HEK293 (cell line): ENCODE measurements at regions not wholly inside any gene's neighbourhood (a gene's known extent, or its start where the extent isn't known, plus 50 kb on each side); places are given as distances from the start of the nearest gene placed in this dataset.

Experiments used
- CTCF ChIA-PET: fragments of 350-600 bp; formaldehyde crosslinking; extraction: SDS; loops from one replicate; lab custom pipeline; 2021; ENCODE audit warnings: antibody characterized with exemption; lab: Yijun Ruan, JAX
- POLR2A ChIA-PET: fragments of 300-600 bp; formaldehyde crosslinking; extraction: SDS; loops from one replicate; lab custom pipeline; 2020; ENCODE audit warnings: antibody characterized with exemption, inconsistent platforms; lab: Yijun Ruan, JAX
- H3K27ac ChIP-seq: fragments of 200-500 bp; sonication (Bioruptor generic); 2 replicates; pipeline ENCODE4 v1.5.1; 2014; ENCODE audit warnings: low read depth, low read length, control low read depth, inconsistent platforms; ENCODE audit errors: extremely low read depth
- H3K36me3 ChIP-seq, 2 experiments: fragments of 200-500 bp in 1 of 2; sonication (Bioruptor generic) in 1 of 2; 1 replicate in 1 of 2; 2 replicates in 1 of 2; pipeline ENCODE4 v1.5.1; 2014 to 2017; ENCODE audit warnings: inconsistent platforms in 2 of 2, low read length in 2 of 2; ENCODE audit not compliant: control insufficient read depth in 2 of 2, insufficient read depth in 1 of 2
- H3K4me1 ChIP-seq: fragments of 200-500 bp; sonication (Bioruptor generic); 2 replicates; pipeline ENCODE4 v1.5.1; 2014; ENCODE audit warnings: mild to moderate bottlenecking, low read length, inconsistent platforms; ENCODE audit not compliant: control insufficient read depth, insufficient read depth
- H3K4me3 ChIP-seq: 2 replicates; pipeline ENCODE4 v1.5.1; 2011; ENCODE audit warnings: low read depth, mild to moderate bottlenecking, control low read depth, low read length, moderate library complexity
- H3K9me3 ChIP-seq: fragments of 200-500 bp; sonication (Bioruptor generic); 2 replicates; pipeline ENCODE4 v1.5.1; 2014; ENCODE audit warnings: low read depth, low read length, inconsistent platforms; ENCODE audit not compliant: control insufficient read depth, insufficient read depth
- ATF2 ChIP-seq: fragments of 450-650 bp; formaldehyde crosslinking; IDR thresholded peaks from 2 replicates; pipeline ENCODE4 v1.5.1; 2016; ENCODE audit warnings: missing biosample characterization, missing genetic modification characterization, low read depth
- EGR2 ChIP-seq: fragments of 450-650 bp; formaldehyde crosslinking; IDR thresholded peaks from 2 replicates; pipeline ENCODE4 v1.5.1; 2016; ENCODE audit warnings: low read depth, missing biosample characterization, missing genetic modification characterization
- GFI1B ChIP-seq: fragments of 450-650 bp; formaldehyde crosslinking; IDR thresholded peaks from 2 replicates; pipeline ENCODE4 v1.5.1; 2016; ENCODE audit warnings: missing biosample characterization, missing genetic modification characterization
- KLF16 ChIP-seq: fragments of 450-650 bp; formaldehyde crosslinking; IDR thresholded peaks from 2 replicates; pipeline ENCODE4 v1.5.1; 2017; ENCODE audit warnings: missing biosample characterization, missing genetic modification characterization
- MEIS1 ChIP-seq: sonication (generic); formaldehyde crosslinking; IDR thresholded peaks from 2 replicates; pipeline ENCODE4 v1.8.1; 2022; ENCODE audit warnings: missing genetic modification reagents, mild to moderate bottlenecking, borderline replicate concordance
- MZF1 ChIP-seq: fragments of 450-650 bp; formaldehyde crosslinking; IDR thresholded peaks from 2 replicates; pipeline ENCODE4 v1.5.1; 2017; ENCODE audit warnings: missing biosample characterization, missing genetic modification characterization, borderline replicate concordance
- PRDM1 ChIP-seq: fragments of 450-650 bp; formaldehyde crosslinking; IDR thresholded peaks from 2 replicates; pipeline ENCODE4; 2016; ENCODE audit warnings: missing biosample characterization, missing genetic modification characterization
- ZBTB11 ChIP-seq: fragments of 450-650 bp; formaldehyde crosslinking; conservative IDR thresholded peaks from 2 replicates; pipeline ENCODE4 v1.5.1; 2016; ENCODE audit warnings: low read depth, missing biosample characterization, missing genetic modification characterization
- ZBTB17 ChIP-seq: fragments of 450-650 bp; formaldehyde crosslinking; IDR thresholded peaks from 2 replicates; pipeline ENCODE4 v1.5.1; 2016; ENCODE audit warnings: missing biosample characterization, missing genetic modification characterization
- ZFP3 ChIP-seq: fragments of 450-650 bp; formaldehyde crosslinking; IDR thresholded peaks from 2 replicates; pipeline ENCODE4 v1.5.1; 2016; ENCODE audit warnings: low read depth, missing biosample characterization, missing genetic modification characterization
- ZFP41 ChIP-seq: fragments of 450-650 bp; formaldehyde crosslinking; IDR thresholded peaks from 2 replicates; pipeline ENCODE4 v1.5.1; 2016; ENCODE audit warnings: missing biosample characterization, missing genetic modification characterization, borderline replicate concordance
- ZNF155 ChIP-seq: fragments of 450-650 bp; formaldehyde crosslinking; IDR thresholded peaks from 2 replicates; pipeline ENCODE4 v1.5.1; 2016; ENCODE audit warnings: missing biosample characterization, missing genetic modification characterization
- ZNF175 ChIP-seq: fragments of 450-650 bp; formaldehyde crosslinking; IDR thresholded peaks from 2 replicates; pipeline ENCODE4 v1.5.1; 2016; ENCODE audit warnings: missing biosample characterization, missing genetic modification characterization
- ZNF184 ChIP-seq: fragments of 450-650 bp; IDR thresholded peaks from 2 replicates; pipeline ENCODE4 v1.5.1; 2018; ENCODE audit warnings: missing biosample characterization, mild to moderate bottlenecking, missing genetic modification characterization
- ZNF19 ChIP-seq: fragments of 450-650 bp; formaldehyde crosslinking; IDR thresholded peaks from 2 replicates; pipeline ENCODE4; 2016; ENCODE audit warnings: missing biosample characterization, missing genetic modification characterization, low read depth
- ZNF311 ChIP-seq: fragments of 450-650 bp; formaldehyde crosslinking; IDR thresholded peaks from 2 replicates; pipeline ENCODE4 v1.5.1; 2017; ENCODE audit warnings: missing biosample characterization, missing genetic modification characterization, borderline replicate concordance
- ZNF37A ChIP-seq: fragments of 450-650 bp; IDR thresholded peaks from 2 replicates; pipeline ENCODE4 v1.5.1; 2018; ENCODE audit warnings: missing biosample characterization, missing genetic modification characterization
- ZNF549 ChIP-seq: fragments of 450-650 bp; IDR thresholded peaks from 2 replicates; pipeline ENCODE4 v1.5.1; 2018; ENCODE audit warnings: missing biosample characterization, missing genetic modification characterization, mild to moderate bottlenecking, inconsistent platforms, moderate library complexity
- ZNF629 ChIP-seq: fragments of 450-650 bp; formaldehyde crosslinking; IDR thresholded peaks from 2 replicates; pipeline ENCODE4 v1.5.1; 2017; ENCODE audit warnings: missing biosample characterization, missing genetic modification characterization
- ZNF670 ChIP-seq: fragments of 450-650 bp; formaldehyde crosslinking; IDR thresholded peaks from 2 replicates; pipeline ENCODE4 v1.5.1; 2016; ENCODE audit warnings: missing biosample characterization, missing genetic modification characterization, low read depth
- ZNF776 ChIP-seq: fragments of 450-650 bp; formaldehyde crosslinking; IDR thresholded peaks from 2 replicates; pipeline ENCODE4 v1.5.0; 2017; ENCODE audit warnings: missing biosample characterization, missing genetic modification characterization, borderline replicate concordance
- ZNF777 ChIP-seq: fragments of 450-650 bp; formaldehyde crosslinking; IDR thresholded peaks from 2 replicates; pipeline ENCODE4 v1.5.1; 2017; ENCODE audit warnings: missing biosample characterization, missing genetic modification characterization, borderline replicate concordance
- ZNF792 ChIP-seq: fragments of 450-650 bp; formaldehyde crosslinking; IDR thresholded peaks from 2 replicates; pipeline ENCODE4 v1.5.1; 2016; ENCODE audit warnings: missing biosample characterization, missing genetic modification characterization
- ZSCAN16 ChIP-seq: fragments of 450-650 bp; formaldehyde crosslinking; IDR thresholded peaks from 2 replicates; pipeline ENCODE4 v1.5.1; 2016; ENCODE audit warnings: missing biosample characterization, missing genetic modification characterization
- ZSCAN23 ChIP-seq: fragments of 450-650 bp; formaldehyde crosslinking; IDR thresholded peaks from 2 replicates; pipeline ENCODE4 v1.5.1; 2016; ENCODE audit warnings: missing biosample characterization, missing genetic modification characterization

DNA sequence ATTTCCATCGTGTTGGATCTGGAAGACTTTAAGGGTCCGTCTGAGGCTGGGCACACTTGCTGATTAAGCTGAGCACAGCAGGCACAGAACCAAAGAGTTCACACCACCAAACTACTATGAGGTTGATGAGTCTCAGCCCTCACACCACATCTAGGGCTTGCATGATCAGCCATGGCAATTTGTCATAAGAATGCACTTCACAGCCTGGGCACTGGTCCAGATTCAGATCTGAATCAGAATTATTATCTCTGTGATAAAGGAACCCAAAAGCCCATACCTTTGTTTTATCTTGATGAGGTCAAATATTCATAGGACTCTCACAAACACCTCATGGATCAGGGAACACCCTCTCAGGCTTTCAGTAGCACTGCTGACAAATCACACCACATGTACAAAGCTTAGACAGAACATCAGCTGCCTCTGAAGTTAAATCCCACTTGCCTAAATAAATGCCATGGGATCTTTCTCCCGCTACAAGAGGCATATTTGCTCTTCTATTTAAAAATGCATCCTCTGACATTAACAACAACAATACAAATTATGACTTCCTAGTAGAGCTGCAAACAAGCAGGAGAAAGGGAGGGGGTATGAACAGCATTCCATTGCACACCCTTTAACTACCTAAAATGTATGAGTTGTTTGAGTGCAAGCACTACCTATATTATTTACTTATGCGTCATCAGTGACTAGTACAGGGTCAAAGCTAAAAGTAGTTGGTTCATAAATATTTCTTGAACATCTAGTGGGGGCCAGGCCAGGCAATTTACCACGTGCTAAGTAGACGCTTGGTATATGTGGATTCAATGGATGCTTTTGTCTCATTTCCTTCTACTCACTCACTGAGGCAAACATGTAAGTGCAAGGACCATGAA, 186.3 kb upstream of the FGF13 start:
- no peaks in the 10 kb centered on the region for H3K4me1 ChIP-seq
- no peaks in the 10 kb centered on the region for H3K9me3 ChIP-seq
- H3K36me3 ChIP-seq: no peaks in the 10 kb centered on the region
- no peak overlapping the region for H3K27ac ChIP-seq
- no peak for TF ChIP-seq ZNF311 (tag by site-specific recombination)
- no peak for TF ChIP-seq ZNF19
- no peak for TF ChIP-seq ZNF175 (tag by site-specific recombination)
- TF ChIP-seq ZNF184: no peak
- TF ChIP-seq ZNF777 (tag by site-specific recombination): no peak
- TF ChIP-seq ZFP3 (tag by site-specific recombination): no peak
- POLR2A ChIA-PET: interaction anchor here (0.6 kb wide), 1 partner anchor 34 kb away, joined by 3 read pairs; no protein-coding TSS in a partner anchor
- CTCF ChIA-PET: interaction anchor here (0.7 kb wide), 1 partner anchor 130 kb away, joined by 3 read pairs; no protein-coding TSS in a partner anchor
- H3K4me3 ChIP-seq: no peak overlapping the region

DNA sequence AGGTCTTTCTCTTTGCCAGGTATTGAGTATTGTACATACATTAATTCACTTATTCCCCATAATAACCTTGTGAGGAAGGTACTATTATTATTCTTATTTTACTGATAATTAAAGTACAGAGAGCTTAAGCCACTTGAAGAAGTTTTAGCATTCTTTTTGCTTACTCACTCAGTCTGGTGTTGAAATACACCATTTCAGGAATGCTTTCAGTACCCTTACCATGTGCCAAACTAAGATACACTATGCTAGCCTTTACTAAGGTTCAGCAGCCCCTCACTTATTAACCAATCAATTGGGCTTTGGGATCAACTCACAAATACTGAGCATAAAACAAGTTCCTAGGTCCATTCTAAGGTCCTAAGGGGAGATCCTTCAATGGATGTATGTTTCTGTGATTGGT, 179.0 kb upstream of the FGF13 start:
- POLR2A ChIA-PET: no interaction called here
- no peaks in the 10 kb centered on the region for H3K36me3 ChIP-seq
- H3K4me1 ChIP-seq: no peaks in the 10 kb centered on the region; the same call in 1 of the 2 replicates
- no peaks in the 10 kb centered on the region for H3K9me3 ChIP-seq
- CTCF ChIA-PET: no interaction called here
- H3K4me3 ChIP-seq: no peak overlapping the region
- TF ChIP-seq MZF1 (no peak), GFI1B (tag by site-specific recombination) (no peak), ZFP41 (tag by site-specific recombination) (no peak), ZNF549 (no peak), EGR2 (tag by site-specific recombination) (no peak), ZNF37A (tag by site-specific recombination) (no peak), ZBTB11 (tag by site-specific recombination) (no peak), ZNF670 (tag by site-specific recombination) (no peak), ZNF776 (tag by site-specific recombination) (no peak), ZSCAN16 (tag by site-specific recombination) (no peak), PRDM1 (tag by site-specific recombination) (no peak), KLF16 (tag by site-specific recombination) (no peak), ZNF155 (tag by site-specific recombination) (no peak), ZNF629 (tag by site-specific recombination) (no peak), ATF2 (tag by site-specific recombination) (no peak), ZSCAN23 (tag by site-specific recombination) (no peak), ZNF792 (tag by site-specific recombination) (no peak), MEIS1 (CRISPR knock-in tag) (no peak), ZBTB17 (tag by site-specific recombination) (no peak)
- no peak overlapping the region for H3K27ac ChIP-seq
